DND-41 (cell line): ENCODE measurements at regions not wholly inside any gene's neighbourhood (a gene's known extent, or its start where the extent isn't known, plus 50 kb on each side); places are given as distances from the start of the nearest gene placed in this dataset.

Source experiments
- EZH2 ChIP-seq: IDR thresholded peaks from 3 replicates; pipeline ENCODE4 v1.6.1; 2012; ENCODE audit warnings: borderline replicate concordance, low read depth, mild to moderate bottlenecking, moderate library complexity, low read length, inconsistent platforms; ENCODE audit not compliant: severe bottlenecking
- TF ChIP-seq, protein P1 (sequence below): IDR thresholded peaks from 2 replicates; pipeline ENCODE4 v1.5.1; 2012; ENCODE audit warnings: borderline replicate concordance, low read length, moderate library complexity, mild to moderate bottlenecking; ENCODE audit not compliant: poor library complexity, severe bottlenecking; ENCODE audit errors: extremely low read depth

DNA sequence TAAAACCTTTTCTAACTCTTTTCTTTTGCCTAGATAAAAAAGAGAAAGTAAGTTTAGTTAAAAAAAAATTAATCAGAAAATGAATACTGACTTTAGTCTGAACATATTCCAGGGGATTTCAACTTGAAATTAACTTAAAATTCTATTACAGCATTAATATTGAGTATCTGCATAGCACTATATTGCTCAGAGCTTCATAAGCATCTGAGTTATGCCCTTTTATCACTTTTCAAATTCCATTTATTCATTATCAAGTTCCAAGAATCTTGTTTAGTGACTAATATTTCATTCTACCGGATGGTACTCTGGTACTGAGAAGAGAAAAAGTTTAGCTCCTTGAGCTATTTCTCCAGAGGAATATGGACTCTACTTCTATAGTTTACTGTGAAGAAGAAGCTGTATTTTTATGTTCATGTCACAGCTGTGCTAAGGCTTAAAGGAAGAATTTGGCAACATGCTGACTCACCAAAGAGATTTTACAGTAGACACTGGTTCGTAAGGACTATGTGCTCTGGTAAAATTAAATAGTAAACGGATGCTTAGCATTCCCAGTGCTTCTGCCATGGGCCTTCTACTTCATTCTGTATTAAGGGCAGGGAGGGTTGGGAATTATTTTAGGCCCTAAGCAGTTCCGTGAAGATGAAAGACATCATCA lies 285.2 kb upstream of the SEMA6A start:
- TF ChIP-seq, protein P1, sequence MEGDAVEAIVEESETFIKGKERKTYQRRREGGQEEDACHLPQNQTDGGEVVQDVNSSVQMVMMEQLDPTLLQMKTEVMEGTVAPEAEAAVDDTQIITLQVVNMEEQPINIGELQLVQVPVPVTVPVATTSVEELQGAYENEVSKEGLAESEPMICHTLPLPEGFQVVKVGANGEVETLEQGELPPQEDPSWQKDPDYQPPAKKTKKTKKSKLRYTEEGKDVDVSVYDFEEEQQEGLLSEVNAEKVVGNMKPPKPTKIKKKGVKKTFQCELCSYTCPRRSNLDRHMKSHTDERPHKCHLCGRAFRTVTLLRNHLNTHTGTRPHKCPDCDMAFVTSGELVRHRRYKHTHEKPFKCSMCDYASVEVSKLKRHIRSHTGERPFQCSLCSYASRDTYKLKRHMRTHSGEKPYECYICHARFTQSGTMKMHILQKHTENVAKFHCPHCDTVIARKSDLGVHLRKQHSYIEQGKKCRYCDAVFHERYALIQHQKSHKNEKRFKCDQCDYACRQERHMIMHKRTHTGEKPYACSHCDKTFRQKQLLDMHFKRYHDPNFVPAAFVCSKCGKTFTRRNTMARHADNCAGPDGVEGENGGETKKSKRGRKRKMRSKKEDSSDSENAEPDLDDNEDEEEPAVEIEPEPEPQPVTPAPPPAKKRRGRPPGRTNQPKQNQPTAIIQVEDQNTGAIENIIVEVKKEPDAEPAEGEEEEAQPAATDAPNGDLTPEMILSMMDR, result no peak
- TF ChIP-seq EZH2, result no peak
